Spleen (tissue), 11 donors: ENCODE measurements at regions not wholly inside any gene's neighbourhood (a gene's known extent, or its start where the extent isn't known, plus 50 kb on each side); places are given as distances from the start of the nearest gene placed in this dataset.
"Not testable (repeated sequence)": the region's sequence is repeated elsewhere in the genome, so short reads cannot be mapped to it uniquely, and the experiment has no call there.

ENCODE experiments used
- DNase-seq: peaks from one replicate; pipeline ENCODE4 v3.0.0-alpha.2; 2020
- H3K27ac ChIP-seq, 8 donors: fragments of 200-600 bp; sonication (generic) in 7 of 8; 1 replicate in 4 of 8; 2 replicates in 4 of 8; pipeline versions ENCODE4 v1.5.0 to v1.8.0; 2016 to 2021; ENCODE audit warnings: inconsistent platforms in 4 of 8, mild to moderate bottlenecking in 4 of 8, moderate library complexity in 1 of 8
- H3K27me3 ChIP-seq, 7 donors: fragments of 200-600 bp; sonication (generic) in 6 of 7; replicated peaks in 1 of 7; 1 replicate in 4 of 7; 2 replicates in 3 of 7; pipeline versions ENCODE4 v1.5.0 to v1.8.0; 2016 to 2021; ENCODE audit warnings: inconsistent platforms in 3 of 7, mild to moderate bottlenecking in 1 of 7
- H3K36me3 ChIP-seq, 6 donors: fragments of 200-600 bp; sonication (generic) in 5 of 6; 1 replicate in 4 of 6; 2 replicates in 2 of 6; pipeline versions ENCODE4 v1.5.0 to v1.8.0; 2016 to 2021; ENCODE audit warnings: inconsistent platforms in 2 of 6
- H3K4me1 ChIP-seq, 6 donors: fragments of 200-600 bp; sonication (generic) in 5 of 6; 1 replicate in 3 of 6; 2 replicates in 3 of 6; pipeline versions ENCODE4 v1.5.0 to v1.8.0; 2016 to 2021; ENCODE audit warnings: inconsistent platforms in 3 of 6
- H3K4me3 ChIP-seq, 8 donors: fragments of 200-600 bp; sonication (generic) in 7 of 8; 1 replicate in 4 of 8; 2 replicates in 4 of 8; pipeline versions ENCODE4 v1.5.0 to v1.8.0; 2016 to 2021; ENCODE audit warnings: inconsistent platforms in 4 of 8, mild to moderate bottlenecking in 4 of 8, moderate library complexity in 2 of 8
- H3K9me3 ChIP-seq, 8 donors: fragments of 200-600 bp; sonication (generic) in 7 of 8; 1 replicate in 4 of 8; 2 replicates in 4 of 8; pipeline versions ENCODE4 v1.5.0 to v1.8.0; 2016 to 2021; ENCODE audit warnings: inconsistent platforms in 4 of 8
- CTCF ChIP-seq, 11 experiments: fragments of 200-600 bp in 7 of 11; fragments of 450-650 bp in 4 of 11; sonication (generic) in 4 of 11; IDR thresholded peaks in 8 of 11; conservative IDR thresholded peaks in 3 of 11; 1 replicate in 7 of 11; 2 replicates in 4 of 11; pipeline versions ENCODE4 v1.4.0 to v1.8.0; 2016 to 2021; ENCODE audit warnings: antibody characterized with exemption in 11 of 11, inconsistent platforms in 4 of 11, mild to moderate bottlenecking in 1 of 11
- POLR2A ChIP-seq, 3 donors: fragments of 450-650 bp; IDR thresholded peaks; one replicate each; pipeline ENCODE4 v1.5.1; 2017; ENCODE audit warnings: antibody characterized with exemption in 3 of 3, mild to moderate bottlenecking in 1 of 3
- POLR2AphosphoS5 ChIP-seq, 3 donors: sonication (generic); formaldehyde crosslinking; IDR thresholded peaks; one replicate each; pipeline ENCODE4 v1.5.1; 2017; ENCODE audit warnings: antibody characterized with exemption in 3 of 3
- WGBS, 5 donors: extraction: QIAGEN DNeasy Blood & Tissue Kit in 3 of 5; methylation state at CpG; one replicate each; pipeline versions ENCODE4 v1.1.5 to v1.1.7; 2013 to 2018; 5-methylcytosine and 5-hydroxymethylcytosine counted together
- intact Hi-C: fragments of 100-400 bp; cut with DNase I; formaldehyde crosslinking; loops from one replicate; pipeline ENCODE4 v1.15.0; 2023; ENCODE audit warnings: low total_unique reads
- donor health status: healthy with polysubstance abuse.
- donor health status: DM: no; HTN: no; CAD: no; lungs with moderate emphysema.
- donor health status: DM: no; HTN: no; CAD: no.
- donor health status: Bipolar disorder and iron deficiency.
- donor health status: healthy.
- donor health status: DM: no; HTN: no; CAD: no.
- donor health status: DM: yes; HTN: yes; CAD: no.

- TF ChIP-seq POLR2AphosphoS5 (IDR thresholded peaks at IDR 0.05) (no peak), POLR2A (IDR thresholded peaks at IDR 0.05) (no peak), CTCF (IDR thresholded peaks at IDR 0.05 in 8 of 11, conservative IDR thresholded peaks at IDR 0.05 in 3 of 11) (no peak)
- DNase-seq, result no peak
- WGBS, 5 donors, result 64 to 73% (median 64%) methylated on average over 2 of the region's 2 CpGs
- H3K27me3 ChIP-seq, result no peaks in the 10 kb centered on the region
- H3K4me1 ChIP-seq, result no peaks in the 10 kb centered on the region
- H3K36me3 ChIP-seq, result no peaks in the 10 kb centered on the region
- intact Hi-C loops, result no loop called here
- no peaks in the 10 kb centered on the region for H3K9me3 ChIP-seq
- H3K4me3 ChIP-seq, result no peak overlapping the region
- H3K27ac ChIP-seq, result no peak overlapping the region
Observed at GRCh38 chr3:549636-550035, 353.1 kb downstream of the CHL1 start.

GRCh38 chr3:550471-550870 is 353.9 kb downstream of the CHL1 start:
- Histone ChIP-seq H3K27me3 (no peaks in the 10 kb centered on the region), H3K36me3 (no peaks in the 10 kb centered on the region), H3K4me3 (no peak overlapping the region), H3K9me3 (no peaks in the 10 kb centered on the region), H3K27ac (no peak overlapping the region), H3K4me1 (no peaks in the 10 kb centered on the region)
- DNase-seq, result no peak
- WGBS, 5 donors, result 84 to 94% (median 92%) methylated on average over 1 of the region's 1 CpG
- TF ChIP-seq CTCF (IDR thresholded peaks at IDR 0.05 in 8 of 11, conservative IDR thresholded peaks at IDR 0.05 in 3 of 11), result no peak
- no peak for TF ChIP-seq POLR2AphosphoS5 (IDR thresholded peaks at IDR 0.05)
- TF ChIP-seq POLR2A (IDR thresholded peaks at IDR 0.05), result no peak
- intact Hi-C loops, result no loop called here

GRCh38 chr3:557972-558371 is 361.4 kb downstream of the CHL1 start:
- 16 to 51% (median 44%) methylated on average over 1 of the region's 1 CpG for WGBS, 5 donors
- Histone ChIP-seq H3K27me3 (no peaks in the 10 kb centered on the region), H3K4me1 (no peaks in the 10 kb centered on the region), H3K4me3 (no peak overlapping the region), H3K36me3 (no peaks in the 10 kb centered on the region), H3K27ac (no peak overlapping the region), H3K9me3 (peaks cover 0 to 3% (median 0%) of the 10 kb centered on the region in 8 donors)
- intact Hi-C loops, result no loop called here
- TF ChIP-seq POLR2A (IDR thresholded peaks at IDR 0.05) (no peak), POLR2AphosphoS5 (IDR thresholded peaks at IDR 0.05) (no peak), CTCF (IDR thresholded peaks at IDR 0.05 in 8 of 11, conservative IDR thresholded peaks at IDR 0.05 in 3 of 11) (no peak)
- no peak for DNase-seq

GRCh38 chr3:567488-568185 is 371.1 kb downstream of the CHL1 start:
- DNase-seq, result no peak
- Histone ChIP-seq H3K9me3 (no peaks in the 10 kb centered on the region), H3K36me3 (no peaks in the 10 kb centered on the region), H3K4me3 (no peak overlapping the region), H3K27ac (no peak overlapping the region), H3K4me1 (no peaks in the 10 kb centered on the region), H3K27me3 (no peaks in the 10 kb centered on the region)
- intact Hi-C loops, result no loop called here
- 72 to 81% (median 77%) methylated on average over 5 of the region's 5 CpGs for WGBS, 5 donors
- TF ChIP-seq CTCF (IDR thresholded peaks at IDR 0.05 in 8 of 11, conservative IDR thresholded peaks at IDR 0.05 in 3 of 11) (no peak), POLR2A (IDR thresholded peaks at IDR 0.05) (no peak), POLR2AphosphoS5 (IDR thresholded peaks at IDR 0.05) (no peak)

GRCh38 chr3:579529-579928 is 383.0 kb downstream of the CHL1 start:
- intact Hi-C loops, H3K4me1 ChIP-seq, H3K9me3 ChIP-seq, DNase-seq, H3K36me3 ChIP-seq, H3K4me3 ChIP-seq, H3K27ac ChIP-seq, H3K27me3 ChIP-seq: not testable (repeated sequence)
- WGBS, 5 donors, result 69 to 91% (median 73%) methylated on average over 2 of the region's 2 CpGs

- H3K4me1 ChIP-seq, H3K27me3 ChIP-seq, intact Hi-C loops, DNase-seq, H3K36me3 ChIP-seq, H3K4me3 ChIP-seq, H3K27ac ChIP-seq, H3K9me3 ChIP-seq: not testable (repeated sequence)
Observed at GRCh38 chr3:589066-589465, 392.5 kb downstream of the CHL1 start.

- intact Hi-C loops, H3K36me3 ChIP-seq, H3K27me3 ChIP-seq, H3K4me3 ChIP-seq, H3K4me1 ChIP-seq, H3K9me3 ChIP-seq, DNase-seq, H3K27ac ChIP-seq: not testable (repeated sequence)
- 48 to 67% (median 64%) methylated on average over 2 of the region's 2 CpGs for WGBS, 5 donors
Observed at GRCh38 chr3:597304-597703, 400.7 kb downstream of the CHL1 start.
